NB4 (cell line): ENCODE measurements at regions not wholly inside any gene's neighbourhood (a gene's known extent, or its start where the extent isn't known, plus 50 kb on each side); places are given as distances from the start of the nearest gene placed in this dataset.

ENCODE experiments used
- DNase-seq: peaks from one replicate; pipeline ENCODE4 v3.0.0; 2010; ENCODE audit warnings: low read depth
- H3K4me3 ChIP-seq: one replicate; pipeline ENCODE4 v1.5.1; 2011; ENCODE audit warnings: mild to moderate bottlenecking, low read depth, low read length, moderate library complexity
- CTCF ChIP-seq: IDR thresholded peaks from one replicate; pipeline ENCODE4 v1.5.1; 2012; ENCODE audit warnings: low read depth, low read length
- MAX ChIP-seq: IDR thresholded peaks from 2 replicates; pipeline ENCODE4 v1.6.1; 2011; ENCODE audit warnings: low read depth, low read length
- MYC ChIP-seq: IDR thresholded peaks from 2 replicates; pipeline ENCODE4 v1.6.1; 2011; ENCODE audit warnings: low read depth, low read length
- POLR2A ChIP-seq: IDR thresholded peaks from 2 replicates; pipeline ENCODE4 v1.6.1; 2011; ENCODE audit warnings: mild to moderate bottlenecking; ENCODE audit not compliant: insufficient read length; ENCODE audit errors: extremely low read depth

- TF ChIP-seq CTCF (no peak), MYC (no peak), POLR2A (no peak), MAX (no peak)
- no peak overlapping the region for H3K4me3 ChIP-seq
- DNase-seq, result no peak
Observed at GRCh38 chr2:117674172-117674571, 140.3 kb upstream of the DDX18 start.

GRCh38 chr2:117679952-117680351 lies 134.5 kb upstream of the DDX18 start:
- H3K4me3 ChIP-seq, result no peak overlapping the region
- TF ChIP-seq MYC (no peak), MAX (no peak), CTCF (no peak), POLR2A (no peak)
- DNase-seq, result no peak

- H3K4me3 ChIP-seq, result no peak overlapping the region
- TF ChIP-seq MAX, result no peak
- TF ChIP-seq POLR2A, result no peak
- no peak for TF ChIP-seq CTCF
- TF ChIP-seq MYC, result no peak
- DNase-seq, result no peak
Observed at GRCh38 chr2:117684919-117685318, 129.6 kb upstream of the DDX18 start.

GRCh38 chr2:117686699-117687098 lies 127.8 kb upstream of the DDX18 start:
- no peak for DNase-seq
- TF ChIP-seq MYC (no peak), MAX (no peak), CTCF (no peak), POLR2A (no peak)
- no peak overlapping the region for H3K4me3 ChIP-seq

- no peak for TF ChIP-seq CTCF
- no peak for TF ChIP-seq MYC
- TF ChIP-seq MAX, result no peak
- no peak for TF ChIP-seq POLR2A
- DNase-seq, result no peak
- H3K4me3 ChIP-seq, result no peak overlapping the region
Observed at GRCh38 chr2:117691595-117691994, 122.9 kb upstream of the DDX18 start.
